Neural cell (in vitro differentiated cells): ENCODE measurements at regions not wholly inside any gene's neighbourhood (a gene's known extent, or its start where the extent isn't known, plus 50 kb on each side); places are given as distances from the start of the nearest gene placed in this dataset.

ENCODE experiments used
- H2AFZ ChIP-seq: fragments of 200-600, 300-800 bp; sonication (generic), shearing (Covaris generic); 2 replicates; pipeline ENCODE4 v1.6.0; 2014; ENCODE audit warnings: low read depth, mild to moderate bottlenecking, antibody characterized with exemption, low read length, moderate library complexity
- H3F3A ChIP-seq: fragments of 200-600 bp; shearing (Covaris generic); 2 replicates; pipeline ENCODE4 v1.6.1; 2016; ENCODE audit warnings: mild to moderate bottlenecking, moderate library complexity, mixed read lengths, antibody characterized with exemption, low read length; ENCODE audit not compliant: insufficient read depth, poor library complexity, severe bottlenecking
- H3K27ac ChIP-seq: fragments of 200-600, 300-800 bp; sonication (generic), shearing (Covaris generic); 2 replicates; pipeline ENCODE4 v1.5.1; 2014; ENCODE audit warnings: mild to moderate bottlenecking, low read length, moderate library complexity
- H3K27me3 ChIP-seq: fragments of 300-800, 200-600 bp; sonication (generic), shearing (Covaris generic); 2 replicates; pipeline ENCODE4 v1.6.0; 2014; ENCODE audit warnings: mild to moderate bottlenecking, low read depth, low read length, moderate library complexity; ENCODE audit not compliant: insufficient read depth
- H3K36me3 ChIP-seq: fragments of 300-800, 200-600 bp; sonication (generic), shearing (Covaris generic); 2 replicates; pipeline ENCODE4 v1.5.1; 2014; ENCODE audit warnings: mild to moderate bottlenecking, antibody characterized with exemption, low read length, moderate library complexity; ENCODE audit not compliant: insufficient read depth
- H3K4me2 ChIP-seq: fragments of 300-800, 200-600 bp; sonication (generic), shearing (Covaris generic); 2 replicates; pipeline ENCODE4 v1.6.0; 2014; ENCODE audit warnings: mild to moderate bottlenecking, low read length
- H3K4me3 ChIP-seq: fragments of 300-800, 200-600 bp; sonication (generic), shearing (Covaris generic); 2 replicates; pipeline ENCODE4 v1.5.1; 2014; ENCODE audit warnings: mild to moderate bottlenecking, low read length, moderate library complexity
- H3K79me2 ChIP-seq: fragments of 200-600 bp; shearing (Covaris generic); replicated peaks from 2 replicates; pipeline ENCODE4 v1.6.0; 2014; ENCODE audit warnings: mild to moderate bottlenecking, low read length, moderate library complexity; ENCODE audit not compliant: insufficient read depth
- H3K9ac ChIP-seq: fragments of 300-800, 200-600 bp; sonication (generic), shearing (Covaris generic); 2 replicates; pipeline ENCODE4 v1.6.1; 2016; ENCODE audit warnings: mild to moderate bottlenecking, low read length, mixed read lengths
- H3K9me2 ChIP-seq: fragments of 200-600 bp; shearing (Covaris generic); 2 replicates; pipeline ENCODE4 v1.6.1; 2016; ENCODE audit warnings: mild to moderate bottlenecking, low read length, mixed read lengths; ENCODE audit not compliant: insufficient read depth
- H3K9me3 ChIP-seq: fragments of 200-600, 300-800 bp; sonication (generic), shearing (Covaris generic); 2 replicates; pipeline ENCODE4 v1.6.1; 2016; ENCODE audit warnings: mild to moderate bottlenecking, mixed run types, low read length, moderate library complexity, mixed read lengths
- H4K20me1 ChIP-seq: fragments of 200-600 bp; shearing (Covaris generic); 2 replicates; pipeline ENCODE4 v1.6.1; 2016; ENCODE audit warnings: mild to moderate bottlenecking, mixed run types; ENCODE audit not compliant: insufficient read depth
- EP300 ChIP-seq: fragments of 450-650 bp; conservative IDR thresholded peaks from 2 replicates; pipeline ENCODE4 v1.6.1; 2014; ENCODE audit warnings: antibody characterized with exemption, mild to moderate bottlenecking, moderate library complexity; ENCODE audit not compliant: poor library complexity, severe bottlenecking
- EZH2 ChIP-seq: fragments of 200-600, 300-800 bp; shearing (Covaris generic), sonication (generic); IDR thresholded peaks from 2 replicates; pipeline ENCODE4 v1.6.1; 2014; ENCODE audit warnings: antibody characterized with exemption, low read length, borderline replicate concordance, mild to moderate bottlenecking; ENCODE audit not compliant: insufficient read depth, poor library complexity, severe bottlenecking
- MXI1 ChIP-seq: fragments of 450-650 bp; conservative IDR thresholded peaks from 2 replicates; pipeline ENCODE4 v1.6.1; 2014; ENCODE audit warnings: antibody characterized with exemption, mild to moderate bottlenecking; ENCODE audit not compliant: poor library complexity, severe bottlenecking
- POLR2AphosphoS5 ChIP-seq: IDR thresholded peaks from 2 replicates; pipeline ENCODE4 v1.6.1; 2012
- RAD21 ChIP-seq: fragments of 450-650 bp; conservative IDR thresholded peaks from 2 replicates; pipeline ENCODE4 v1.6.1; 2014; ENCODE audit warnings: antibody characterized with exemption, mild to moderate bottlenecking, moderate library complexity
- SMC3 ChIP-seq: fragments of 450-650 bp; conservative IDR thresholded peaks from 2 replicates; pipeline ENCODE4 v1.6.1; 2014; ENCODE audit warnings: antibody characterized with exemption, mild to moderate bottlenecking, moderate library complexity; ENCODE audit not compliant: poor library complexity
- TAF1 ChIP-seq: IDR thresholded peaks from 2 replicates; pipeline ENCODE4 v1.6.1; 2012; ENCODE audit warnings: low read depth
- TF ChIP-seq, protein P1 (sequence below): IDR thresholded peaks from 2 replicates; pipeline ENCODE4 v1.6.1; 2012; ENCODE audit warnings: borderline replicate concordance
- TF ChIP-seq, protein P2 (sequence below): fragments of 450-650 bp; IDR thresholded peaks from 2 replicates; pipeline ENCODE4 v1.5.1; 2014; ENCODE audit warnings: antibody characterized with exemption, mild to moderate bottlenecking, moderate library complexity; ENCODE audit not compliant: poor library complexity, severe bottlenecking

DNA sequence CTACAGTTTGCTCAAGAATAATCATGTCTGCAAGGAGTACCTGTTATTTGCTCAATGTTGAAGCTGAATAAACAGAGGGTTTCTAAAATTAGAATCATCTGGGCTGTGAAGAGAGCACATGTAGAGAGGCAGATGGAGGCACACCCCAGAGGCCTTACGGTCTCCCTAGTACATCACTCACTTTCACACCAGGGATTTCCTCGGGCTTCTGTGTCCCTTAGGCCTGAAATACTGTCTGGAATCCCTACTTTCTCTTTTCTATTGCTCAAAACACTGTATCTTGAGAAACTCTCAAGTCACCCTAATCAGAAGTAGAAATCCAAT is 473.7 kb upstream of the ROBO2 start:
- Histone ChIP-seq H3K4me2 (no peak overlapping the region), H3K9ac (no peak overlapping the region), H2AFZ (no peak overlapping the region), H3K27ac (no peak overlapping the region), H3K27me3 (no peaks in the 10 kb centered on the region), H3K9me3 (no peaks in the 10 kb centered on the region), H3K9me2 (no peaks in the 10 kb centered on the region), H3F3A (no peaks in the 10 kb centered on the region), H3K79me2 (no peaks in the 10 kb centered on the region), H3K4me3 (no peak overlapping the region), H3K36me3 (no peaks in the 10 kb centered on the region), H4K20me1 (no peaks in the 10 kb centered on the region)
- TF ChIP-seq EZH2 (no peak), MXI1 (no peak), SMC3 (no peak), POLR2AphosphoS5 (no peak)
- TF ChIP-seq, protein P1, sequence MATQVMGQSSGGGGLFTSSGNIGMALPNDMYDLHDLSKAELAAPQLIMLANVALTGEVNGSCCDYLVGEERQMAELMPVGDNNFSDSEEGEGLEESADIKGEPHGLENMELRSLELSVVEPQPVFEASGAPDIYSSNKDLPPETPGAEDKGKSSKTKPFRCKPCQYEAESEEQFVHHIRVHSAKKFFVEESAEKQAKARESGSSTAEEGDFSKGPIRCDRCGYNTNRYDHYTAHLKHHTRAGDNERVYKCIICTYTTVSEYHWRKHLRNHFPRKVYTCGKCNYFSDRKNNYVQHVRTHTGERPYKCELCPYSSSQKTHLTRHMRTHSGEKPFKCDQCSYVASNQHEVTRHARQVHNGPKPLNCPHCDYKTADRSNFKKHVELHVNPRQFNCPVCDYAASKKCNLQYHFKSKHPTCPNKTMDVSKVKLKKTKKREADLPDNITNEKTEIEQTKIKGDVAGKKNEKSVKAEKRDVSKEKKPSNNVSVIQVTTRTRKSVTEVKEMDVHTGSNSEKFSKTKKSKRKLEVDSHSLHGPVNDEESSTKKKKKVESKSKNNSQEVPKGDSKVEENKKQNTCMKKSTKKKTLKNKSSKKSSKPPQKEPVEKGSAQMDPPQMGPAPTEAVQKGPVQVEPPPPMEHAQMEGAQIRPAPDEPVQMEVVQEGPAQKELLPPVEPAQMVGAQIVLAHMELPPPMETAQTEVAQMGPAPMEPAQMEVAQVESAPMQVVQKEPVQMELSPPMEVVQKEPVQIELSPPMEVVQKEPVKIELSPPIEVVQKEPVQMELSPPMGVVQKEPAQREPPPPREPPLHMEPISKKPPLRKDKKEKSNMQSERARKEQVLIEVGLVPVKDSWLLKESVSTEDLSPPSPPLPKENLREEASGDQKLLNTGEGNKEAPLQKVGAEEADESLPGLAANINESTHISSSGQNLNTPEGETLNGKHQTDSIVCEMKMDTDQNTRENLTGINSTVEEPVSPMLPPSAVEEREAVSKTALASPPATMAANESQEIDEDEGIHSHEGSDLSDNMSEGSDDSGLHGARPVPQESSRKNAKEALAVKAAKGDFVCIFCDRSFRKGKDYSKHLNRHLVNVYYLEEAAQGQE: no peak

DNA sequence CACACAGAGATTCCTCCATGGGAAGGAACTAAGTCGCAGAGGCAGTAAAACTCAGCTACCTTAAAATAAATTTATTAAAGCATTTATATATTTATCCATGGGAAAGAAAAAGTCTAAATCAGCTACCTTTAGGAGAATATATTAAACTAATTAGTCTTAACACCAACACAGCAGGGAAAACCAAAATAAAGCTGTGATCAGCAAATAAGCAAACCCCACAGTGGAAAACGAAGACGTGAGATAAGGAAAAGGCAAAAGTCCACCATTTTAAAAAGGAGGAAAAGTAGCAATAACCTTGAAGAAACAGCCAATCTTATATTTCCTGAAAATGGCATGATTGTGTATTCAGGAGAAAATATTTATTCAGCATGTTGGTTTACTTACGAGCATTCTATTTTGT is 473.0 kb upstream of the ROBO2 start:
- no peak overlapping the region for H3K4me3 ChIP-seq
- no peaks in the 10 kb centered on the region for H3K9me3 ChIP-seq
- no peak overlapping the region for H3K4me2 ChIP-seq
- no peak overlapping the region for H3K9ac ChIP-seq
- no peaks in the 10 kb centered on the region for H3F3A ChIP-seq
- no peaks in the 10 kb centered on the region for H3K9me2 ChIP-seq
- TF ChIP-seq, protein P2, sequence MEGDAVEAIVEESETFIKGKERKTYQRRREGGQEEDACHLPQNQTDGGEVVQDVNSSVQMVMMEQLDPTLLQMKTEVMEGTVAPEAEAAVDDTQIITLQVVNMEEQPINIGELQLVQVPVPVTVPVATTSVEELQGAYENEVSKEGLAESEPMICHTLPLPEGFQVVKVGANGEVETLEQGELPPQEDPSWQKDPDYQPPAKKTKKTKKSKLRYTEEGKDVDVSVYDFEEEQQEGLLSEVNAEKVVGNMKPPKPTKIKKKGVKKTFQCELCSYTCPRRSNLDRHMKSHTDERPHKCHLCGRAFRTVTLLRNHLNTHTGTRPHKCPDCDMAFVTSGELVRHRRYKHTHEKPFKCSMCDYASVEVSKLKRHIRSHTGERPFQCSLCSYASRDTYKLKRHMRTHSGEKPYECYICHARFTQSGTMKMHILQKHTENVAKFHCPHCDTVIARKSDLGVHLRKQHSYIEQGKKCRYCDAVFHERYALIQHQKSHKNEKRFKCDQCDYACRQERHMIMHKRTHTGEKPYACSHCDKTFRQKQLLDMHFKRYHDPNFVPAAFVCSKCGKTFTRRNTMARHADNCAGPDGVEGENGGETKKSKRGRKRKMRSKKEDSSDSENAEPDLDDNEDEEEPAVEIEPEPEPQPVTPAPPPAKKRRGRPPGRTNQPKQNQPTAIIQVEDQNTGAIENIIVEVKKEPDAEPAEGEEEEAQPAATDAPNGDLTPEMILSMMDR: no peak
- no peak for TF ChIP-seq SMC3
- TF ChIP-seq EZH2: no peak
- TF ChIP-seq POLR2AphosphoS5: no peak
- TF ChIP-seq, protein P1: no peak
- no peak for TF ChIP-seq EP300
- TF ChIP-seq MXI1: no peak
- no peak for TF ChIP-seq RAD21
- TF ChIP-seq TAF1: no peak
- no peaks in the 10 kb centered on the region for H4K20me1 ChIP-seq
- H2AFZ ChIP-seq: no peak overlapping the region
- no peaks in the 10 kb centered on the region for H3K36me3 ChIP-seq
- no peak overlapping the region for H3K27ac ChIP-seq
- no peaks in the 10 kb centered on the region for H3K27me3 ChIP-seq
- no peaks in the 10 kb centered on the region for H3K79me2 ChIP-seq
